ENCODE measurements at regions not wholly inside any gene's neighbourhood (a gene's known extent, or its start where the extent isn't known, plus 50 kb on each side); places are given as distances from the start of the nearest gene placed in this dataset.

GRCh38 chr5:173451651-173452050, 123.4 kb upstream of the STC2 start:
- intact Hi-C loops (cut with DNase I), result no loop called here
- ATAC-seq (ENCODE audit: poor library complexity) (no peak), DNase-seq (no peak)

- DNase-seq (no peak), ATAC-seq (ENCODE audit: poor library complexity) (no peak)
- intact Hi-C loops (cut with DNase I), result no loop called here
Observed at GRCh38 chr5:173451031-173451430, 122.8 kb upstream of the STC2 start.

GRCh38 chr5:173450188-173450587, 122.0 kb upstream of the STC2 start:
- intact Hi-C loops (cut with DNase I), result no loop called here
- ATAC-seq (ENCODE audit: poor library complexity) (no peak), DNase-seq (no peak)

GRCh38 chr5:173448856-173449255, 120.6 kb upstream of the STC2 start:
- intact Hi-C loops (cut with DNase I), result no loop called here
- DNase-seq (no peak), ATAC-seq (ENCODE audit: poor library complexity) (no peak)

GRCh38 chr5:173443971-173444370, 115.8 kb upstream of the STC2 start:
- ATAC-seq (ENCODE audit: poor library complexity) (no peak), DNase-seq (no peak)
- intact Hi-C loops (cut with DNase I), result no loop called here

GRCh38 chr5:173441053-173441628, 112.9 kb upstream of the STC2 start:
- intact Hi-C loops (cut with DNase I), result no loop called here
- ATAC-seq (ENCODE audit: poor library complexity) (no peak), DNase-seq (no peak)

GRCh38 chr5:173438951-173439350, 110.7 kb upstream of the STC2 start:
- intact Hi-C loops (cut with DNase I), result no loop called here
- no peak for ATAC-seq (ENCODE audit: poor library complexity)

GRCh38 chr5:173435447-173435846, 107.2 kb upstream of the STC2 start:
- peak; percentile 56 for ATAC-seq (ENCODE audit: poor library complexity)
- no peak for DNase-seq
- intact Hi-C loops (cut with DNase I), result no loop called here

More at GRCh38 chr5:173438951-173439350, 110.7 kb upstream of the STC2 start:
- no peak for DNase-seq

GRCh38 chr5:173434270-173434669, 106.1 kb upstream of the STC2 start:
- no peak for ATAC-seq (ENCODE audit: poor library complexity)
- intact Hi-C loops (cut with DNase I), result no loop called here
- no peak for DNase-seq

GRCh38 chr5:173430394-173430793, 102.2 kb upstream of the STC2 start:
- DNase-seq, result no peak
- intact Hi-C loops (cut with DNase I), result no loop called here
- ATAC-seq (ENCODE audit: poor library complexity), result no peak

- no peak for DNase-seq
- intact Hi-C loops (cut with DNase I), result no loop called here
- no peak for ATAC-seq (ENCODE audit: poor library complexity)
Observed at GRCh38 chr5:173429489-173430150, 101.4 kb upstream of the STC2 start.

GRCh38 chr5:173423452-173424117, 95.4 kb upstream of the STC2 start:
- DNase-seq, result no peak
- peak; percentile 83 for ATAC-seq (ENCODE audit: poor library complexity)
- intact Hi-C loops (cut with DNase I), result no loop called here

GRCh38 chr5:173420108-173420507, 91.9 kb upstream of the STC2 start:
- no peak for ATAC-seq (ENCODE audit: poor library complexity)
- DNase-seq, result no peak

GRCh38 chr5:173413471-173413982, 85.3 kb upstream of the STC2 start:
- ATAC-seq (ENCODE audit: poor library complexity), result no peak

More at GRCh38 chr5:173420108-173420507, 91.9 kb upstream of the STC2 start:
- intact Hi-C loops (cut with DNase I), result no loop called here

GRCh38 chr5:173412566-173412965, 84.4 kb upstream of the STC2 start:
- intact Hi-C loops (cut with DNase I), result no loop called here
- ATAC-seq (ENCODE audit: poor library complexity), result peak; percentile 29

More at GRCh38 chr5:173413471-173413982, 85.3 kb upstream of the STC2 start:
- DNase-seq, result no peak
- intact Hi-C loops (cut with DNase I), result no loop called here

GRCh38 chr5:173411791-173412555, 83.8 kb upstream of the STC2 start:
- intact Hi-C loops (cut with DNase I), result no loop called here
- no peak for DNase-seq
- ATAC-seq (ENCODE audit: poor library complexity), result no peak

More at GRCh38 chr5:173412566-173412965, 84.4 kb upstream of the STC2 start:
- no peak for DNase-seq

- no peak for ATAC-seq (ENCODE audit: poor library complexity)
- DNase-seq, result no peak
Observed at GRCh38 chr5:173410459-173411233, 82.4 kb upstream of the STC2 start.

GRCh38 chr5:173408946-173409345, 80.7 kb upstream of the STC2 start:
- intact Hi-C loops (cut with DNase I), result no loop called here
- DNase-seq, result no peak
- ATAC-seq (ENCODE audit: poor library complexity), result no peak

More at GRCh38 chr5:173410459-173411233, 82.4 kb upstream of the STC2 start:
- intact Hi-C loops (cut with DNase I), result no loop called here
